ENCODE measurements at regions not wholly inside any gene's neighbourhood (a gene's known extent, or its start where the extent isn't known, plus 50 kb on each side); places are given as distances from the start of the nearest gene placed in this dataset.

- TF ChIP-seq CTCF (IDR thresholded peaks at IDR 0.05; ENCODE audit: low read depth, low read length) (no peak), EZH2phosphoT487 (IDR thresholded peaks at IDR 0.05; ENCODE audit: low read depth) (no peak)
Observed at GRCh38 chr17:27973258-27974044, 69.0 kb upstream of the NLK start.
